KMS-11 (cell line): ENCODE measurements at regions not wholly inside any gene's neighbourhood (a gene's known extent, or its start where the extent isn't known, plus 50 kb on each side); places are given as distances from the start of the nearest gene placed in this dataset.

Experiments used
- H2AFZ ChIP-seq: fragments of 200-600 bp; sonication (generic); 2 replicates; pipeline ENCODE4 v1.6.1; 2016; ENCODE audit warnings: antibody characterized with exemption, mixed run types, low read depth
- H3K27ac ChIP-seq: fragments of 200-600 bp; sonication (generic); 2 replicates; pipeline ENCODE4 v1.6.1; 2016; ENCODE audit warnings: mild to moderate bottlenecking, mixed run types
- H3K27me3 ChIP-seq: fragments of 200-600 bp; sonication (generic); 2 replicates; pipeline ENCODE4 v1.6.1; 2017; ENCODE audit warnings: mild to moderate bottlenecking, low read depth, mixed run types, moderate library complexity; ENCODE audit not compliant: insufficient read depth
- H3K36me3 ChIP-seq: fragments of 200-600 bp; sonication (generic); 2 replicates; pipeline ENCODE4 v1.6.1; 2017; ENCODE audit warnings: mild to moderate bottlenecking, mixed run types; ENCODE audit not compliant: insufficient read depth
- H3K4me1 ChIP-seq: fragments of 200-600 bp; sonication (generic); 2 replicates; pipeline ENCODE4 v1.6.1; 2016; ENCODE audit warnings: mild to moderate bottlenecking, low read depth, mixed run types; ENCODE audit not compliant: poor library complexity, severe bottlenecking
- H3K4me2 ChIP-seq: fragments of 200-600 bp; sonication (generic); 2 replicates; pipeline ENCODE4 v1.7.0; 2016; ENCODE audit warnings: mild to moderate bottlenecking, mixed run types
- H3K4me3 ChIP-seq: fragments of 200-600 bp; sonication (generic); IDR thresholded peaks from 2 replicates; pipeline ENCODE4 v1.6.1; 2017; ENCODE audit warnings: low read depth, low read length, mixed read lengths; ENCODE audit not compliant: insufficient read depth
- H3K79me2 ChIP-seq: fragments of 200-600 bp; sonication (generic); 2 replicates; pipeline ENCODE4 v1.6.1; 2016; ENCODE audit warnings: low read depth, mixed run types; ENCODE audit not compliant: insufficient read depth
- H3K9ac ChIP-seq: fragments of 200-600 bp; sonication (generic); 2 replicates; pipeline ENCODE4 v1.6.1; 2016; ENCODE audit warnings: mild to moderate bottlenecking, mixed run types
- H4K20me1 ChIP-seq: fragments of 200-600 bp; sonication (generic); 2 replicates; pipeline ENCODE4 v1.6.1; 2016; ENCODE audit warnings: mild to moderate bottlenecking, mixed run types; ENCODE audit not compliant: insufficient read depth
- CTCF ChIP-seq: fragments of 200-600 bp; sonication (generic); conservative IDR thresholded peaks from 2 replicates; pipeline ENCODE4 v1.6.1; 2017; ENCODE audit warnings: low read depth, mild to moderate bottlenecking, antibody characterized with exemption, low read length, moderate library complexity, mixed read lengths

DNA sequence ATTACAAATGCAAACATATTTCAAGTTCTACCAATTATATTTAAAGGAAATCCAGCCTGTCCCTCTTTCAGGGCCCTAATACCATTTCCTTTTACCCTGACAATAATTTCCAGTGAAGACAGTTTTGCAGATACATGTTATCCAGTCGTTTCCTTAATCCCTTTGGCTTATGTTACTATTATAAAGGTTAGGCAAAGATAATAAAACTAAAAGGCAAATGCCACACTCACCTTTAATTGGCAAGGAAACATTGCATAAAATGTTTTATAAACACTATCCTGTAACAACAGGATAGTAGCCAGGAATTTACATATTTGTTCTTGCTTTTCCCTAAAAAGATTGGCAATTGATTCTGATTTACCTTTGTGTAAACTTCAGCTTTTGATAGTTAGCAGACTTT, 168.7 kb downstream of the AEBP2 start:
- Histone ChIP-seq H4K20me1 (no peaks in the 10 kb centered on the region), H3K27ac (no peak overlapping the region), H3K27me3 (no peaks in the 10 kb centered on the region), H3K36me3 (no peaks in the 10 kb centered on the region), H2AFZ (no peak overlapping the region), H3K4me1 (no peaks in the 10 kb centered on the region), H3K79me2 (no peaks in the 10 kb centered on the region), H3K4me3 (no peak overlapping the region), H3K9ac (no peak overlapping the region), H3K4me2 (no peak overlapping the region)
- TF ChIP-seq CTCF, result no peak

- Histone ChIP-seq H3K4me3 (no peak overlapping the region), H3K27ac (no peak overlapping the region), H3K4me2 (no peak overlapping the region), H3K36me3 (no peaks in the 10 kb centered on the region), H3K79me2 (no peaks in the 10 kb centered on the region), H3K27me3 (no peaks in the 10 kb centered on the region), H3K4me1 (no peaks in the 10 kb centered on the region), H2AFZ (no peak overlapping the region), H3K9ac (no peak overlapping the region), H4K20me1 (no peaks in the 10 kb centered on the region)
- no peak for TF ChIP-seq CTCF
Measured at GRCh38 chr12:19613051-19613535, 173.8 kb downstream of the AEBP2 start.

DNA sequence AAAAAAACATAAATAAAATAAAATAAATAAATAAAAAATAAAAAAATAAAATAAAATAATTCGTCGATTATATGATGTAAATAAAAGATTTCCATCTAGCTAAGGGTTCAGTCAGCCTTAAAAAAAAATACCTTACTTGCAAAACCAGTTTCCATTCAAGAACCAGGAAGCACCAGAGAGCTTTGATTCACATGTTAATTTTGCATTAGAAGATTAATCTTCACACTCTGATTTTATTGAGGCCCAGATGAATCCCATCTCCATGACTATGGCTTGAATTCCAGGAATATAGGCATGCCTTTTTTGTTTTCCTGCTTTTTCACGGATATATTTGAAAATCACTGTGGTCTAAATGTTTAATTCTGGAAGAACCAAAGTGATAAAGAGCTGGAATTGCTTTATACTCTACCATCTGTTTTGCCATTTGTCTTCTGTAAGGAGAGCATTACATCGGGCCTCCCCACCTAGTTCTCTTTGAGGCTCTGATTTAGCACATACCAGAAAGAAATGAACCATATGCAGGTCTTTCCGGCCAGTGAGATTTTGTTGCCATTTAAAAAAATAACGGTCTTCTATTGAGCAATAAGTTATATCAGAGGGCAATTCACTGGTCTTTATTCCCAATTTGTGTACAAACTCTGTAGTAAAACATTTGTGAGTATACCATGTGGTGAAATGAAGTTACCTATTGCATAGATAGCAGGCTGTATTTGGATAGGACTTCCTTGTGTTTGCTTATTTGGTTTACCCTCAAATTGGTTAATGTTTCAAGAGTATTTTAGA, 175.5 kb downstream of the AEBP2 start:
- Histone ChIP-seq H3K27ac (no peak overlapping the region), H3K27me3 (no peaks in the 10 kb centered on the region), H4K20me1 (no peaks in the 10 kb centered on the region), H3K9ac (no peak overlapping the region), H3K79me2 (no peaks in the 10 kb centered on the region), H3K4me1 (no peaks in the 10 kb centered on the region), H3K4me3 (no peak overlapping the region), H3K4me2 (no peak overlapping the region), H3K36me3 (no peaks in the 10 kb centered on the region), H2AFZ (no peak overlapping the region)
- TF ChIP-seq CTCF, result no peak

DNA sequence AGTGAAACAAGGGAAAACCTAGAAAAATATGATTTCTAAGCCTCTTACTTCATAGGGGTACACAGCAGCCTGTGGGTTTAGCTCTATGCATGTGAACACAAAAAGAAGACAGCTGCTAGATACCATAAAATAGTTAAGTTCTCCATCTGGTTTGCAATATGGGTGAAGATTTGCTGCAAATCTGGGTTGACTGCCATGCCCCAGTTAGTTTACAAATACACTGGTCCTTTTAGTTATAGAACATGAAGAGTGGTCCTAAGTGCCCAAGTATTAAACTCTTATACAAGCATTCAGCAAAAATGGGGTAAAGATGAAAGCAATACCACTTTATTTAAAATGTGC, 176.1 kb downstream of the AEBP2 start:
- Histone ChIP-seq H3K4me2 (no peak overlapping the region), H3K79me2 (no peaks in the 10 kb centered on the region), H3K27ac (no peak overlapping the region), H4K20me1 (no peaks in the 10 kb centered on the region), H3K27me3 (no peaks in the 10 kb centered on the region), H3K4me3 (no peak overlapping the region), H3K4me1 (no peaks in the 10 kb centered on the region), H3K9ac (no peak overlapping the region), H2AFZ (no peak overlapping the region), H3K36me3 (no peaks in the 10 kb centered on the region)
- no peak for TF ChIP-seq CTCF
